Glomerular endothelial cell (primary cell): ENCODE measurements at regions not wholly inside any gene's neighbourhood (a gene's known extent, or its start where the extent isn't known, plus 50 kb on each side); places are given as distances from the start of the nearest gene placed in this dataset.

Experiments used
- DNase-seq: peaks from one replicate; pipeline ENCODE4 v3.0.0-alpha.2; 2011; ENCODE audit warnings: low read depth, low spot score; ENCODE audit errors: extremely low read depth

GRCh38 chr5:68379275-68380036 is 163.9 kb downstream of the PIK3R1 start:
- DNase-seq = no peak

GRCh38 chr5:68380078-68380477 is 164.5 kb downstream of the PIK3R1 start:
- DNase-seq = no peak

GRCh38 chr5:68381060-68381459 is 165.5 kb downstream of the PIK3R1 start:
- DNase-seq = no peak

- no peak for DNase-seq
These were observed 166.4 kb downstream of the PIK3R1 start for GRCh38 chr5:68381909-68382308.

- DNase-seq = no peak
These were observed 167.1 kb downstream of the PIK3R1 start for GRCh38 chr5:68382640-68383039.

GRCh38 chr5:68383888-68384310 is 168.3 kb downstream of the PIK3R1 start:
- DNase-seq = no peak

GRCh38 chr5:68384936-68385594 is 169.5 kb downstream of the PIK3R1 start:
- no peak for DNase-seq

GRCh38 chr5:68385936-68386335 is 170.4 kb downstream of the PIK3R1 start:
- no peak for DNase-seq

- DNase-seq = no peak
These were observed 171.7 kb downstream of the PIK3R1 start for GRCh38 chr5:68387074-68387796.

- DNase-seq = no peak
These were observed 174.1 kb downstream of the PIK3R1 start for GRCh38 chr5:68389618-68390017.

- no peak for DNase-seq
These were observed 177.1 kb downstream of the PIK3R1 start for GRCh38 chr5:68392617-68393016.

- DNase-seq = no peak
These were observed 179.7 kb downstream of the PIK3R1 start for GRCh38 chr5:68395302-68395701.

- DNase-seq = no peak
These were observed 180.5 kb downstream of the PIK3R1 start for GRCh38 chr5:68395926-68396511.

- no peak for DNase-seq
These were observed 181.2 kb downstream of the PIK3R1 start for GRCh38 chr5:68396722-68397121.

GRCh38 chr5:68398146-68398812 is 182.7 kb downstream of the PIK3R1 start:
- DNase-seq = no peak

- no peak for DNase-seq
These were observed 187.7 kb downstream of the PIK3R1 start for GRCh38 chr5:68403301-68403700.

GRCh38 chr5:68404246-68404645 is 188.7 kb downstream of the PIK3R1 start:
- no peak for DNase-seq

GRCh38 chr5:68405026-68405684 is 189.6 kb downstream of the PIK3R1 start:
- no peak for DNase-seq

GRCh38 chr5:68405784-68406743 is 190.5 kb downstream of the PIK3R1 start:
- DNase-seq = no peak
